Fibroblast of mammary gland (primary cell): ENCODE measurements at regions not wholly inside any gene's neighbourhood (a gene's known extent, or its start where the extent isn't known, plus 50 kb on each side); places are given as distances from the start of the nearest gene placed in this dataset.
A peak's percentile ranks its signal among the peaks of the same experiment; 100 is the strongest.

Experiments used
- DNase-seq: peaks from one replicate; pipeline ENCODE4 v3.0.0-alpha.2; 2010; ENCODE audit warnings: low read depth
- H3K4me3 ChIP-seq: 2 replicates; pipeline ENCODE4 v1.5.1; 2011; ENCODE audit warnings: low read depth, mild to moderate bottlenecking, low read length, moderate library complexity; ENCODE audit not compliant: control insufficient read depth
- CTCF ChIP-seq: conservative IDR thresholded peaks from 2 replicates; pipeline ENCODE4 v1.5.1; 2011; ENCODE audit warnings: low read depth, low read length, inconsistent platforms; ENCODE audit not compliant: control insufficient read depth, insufficient read depth

- TF ChIP-seq CTCF, result no peak
- DNase-seq, result no peak
Measured at GRCh38 chr9:109560470-109561132, 62.5 kb upstream of the PTPN3 start.

GRCh38 chr9:109561137-109561536 lies 63.0 kb upstream of the PTPN3 start:
- H3K4me3 ChIP-seq, result no peak overlapping the region
- TF ChIP-seq CTCF, result no peak
- DNase-seq, result no peak

More at GRCh38 chr9:109560470-109561132, 62.5 kb upstream of the PTPN3 start:
- no peak overlapping the region for H3K4me3 ChIP-seq

- H3K4me3 ChIP-seq, result no peak overlapping the region
- no peak for TF ChIP-seq CTCF
- DNase-seq, result no peak
Measured at GRCh38 chr9:109568089-109568488, 70.0 kb upstream of the PTPN3 start.

DNA sequence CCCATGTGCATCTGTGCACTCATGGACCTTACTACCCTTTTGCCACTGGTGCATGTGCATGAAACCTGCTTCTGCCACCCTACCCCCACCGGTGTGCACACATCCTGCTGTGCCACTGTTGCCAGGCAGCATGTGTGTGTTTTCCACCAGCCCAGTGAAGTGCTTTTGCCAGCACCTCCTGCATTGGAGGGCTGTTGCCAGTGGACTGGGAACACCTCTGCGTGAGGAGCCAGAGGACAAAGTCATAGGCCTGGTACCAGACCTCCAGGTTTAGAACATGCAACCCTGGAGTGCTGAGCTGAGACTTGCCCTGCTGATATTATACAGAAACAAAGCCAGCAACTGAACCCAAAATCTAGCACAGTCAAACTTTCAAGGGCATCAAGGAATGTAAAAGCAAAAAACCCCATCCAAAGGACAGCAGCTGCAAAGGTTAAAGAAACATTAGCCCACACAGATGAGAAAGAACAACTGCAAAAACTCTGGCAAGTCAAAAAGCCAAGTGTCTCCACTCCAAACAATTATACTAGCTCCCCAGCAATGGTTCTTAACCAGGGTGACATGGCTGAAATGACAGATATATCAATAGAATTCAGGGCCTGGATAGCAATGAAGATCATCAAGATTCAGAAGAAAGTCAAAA lies 70.6 kb upstream of the PTPN3 start:
- no peak for TF ChIP-seq CTCF
- DNase-seq, result no peak
- no peak overlapping the region for H3K4me3 ChIP-seq

DNA sequence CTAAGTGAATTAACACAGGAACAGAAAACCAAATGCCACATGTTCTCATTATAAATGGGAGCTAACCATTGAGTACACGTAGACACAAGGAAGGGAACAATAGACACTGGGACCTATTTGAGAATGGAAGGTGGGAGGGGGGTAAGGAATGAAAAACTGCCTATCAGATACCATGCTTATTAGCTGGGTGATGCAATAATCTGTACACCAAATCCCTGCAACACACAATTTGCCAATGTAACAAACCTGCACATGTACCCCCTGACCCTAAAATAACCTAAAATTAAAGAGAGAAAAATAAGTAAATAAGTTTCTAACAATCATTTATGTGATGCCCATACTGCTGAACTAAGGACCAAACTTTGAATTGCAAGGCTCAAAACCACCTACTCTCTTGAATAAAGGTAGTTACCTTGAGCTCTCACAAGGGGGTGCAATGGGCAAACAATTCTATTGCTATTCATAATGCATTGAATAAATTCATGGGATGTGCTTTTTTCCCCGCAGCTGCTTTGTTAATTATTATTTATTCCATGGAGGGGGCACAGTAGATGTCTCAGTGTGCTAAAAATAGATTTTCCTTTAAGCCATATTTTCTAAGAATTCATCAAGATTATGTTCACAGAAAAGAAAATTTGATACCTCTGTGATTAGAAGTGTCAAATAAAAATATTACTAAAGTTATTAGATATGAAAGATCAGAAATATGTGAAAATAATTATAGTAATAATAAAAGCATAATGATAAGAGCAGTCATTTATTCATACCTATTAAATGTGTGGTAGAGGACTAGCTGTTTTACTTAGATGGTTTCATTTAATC lies 76.2 kb upstream of the PTPN3 start:
- TF ChIP-seq CTCF, result peak; percentile 78
- H3K4me3 ChIP-seq, result no peak overlapping the region
- DNase-seq, result peak; percentile 70

DNA sequence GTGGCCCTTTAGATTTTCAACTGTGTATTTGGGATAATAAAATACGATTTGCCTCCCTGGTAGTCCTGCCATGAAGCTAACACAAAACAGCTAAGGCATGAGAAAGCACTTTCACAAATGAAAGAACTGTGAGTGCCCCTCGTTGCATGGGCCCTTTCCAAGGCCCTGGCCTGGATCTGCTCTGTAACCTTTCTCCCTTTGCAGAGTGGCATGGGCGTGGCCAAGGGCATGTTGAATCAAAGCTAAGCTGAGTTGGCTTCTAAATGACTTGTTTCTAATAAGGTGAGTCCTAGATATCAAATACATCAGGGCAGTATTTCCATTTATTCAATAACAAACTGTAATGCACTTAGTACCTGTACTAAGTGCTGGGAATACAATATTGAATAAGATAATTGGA lies 78.7 kb upstream of the PTPN3 start:
- no peak for DNase-seq
- no peak for TF ChIP-seq CTCF
- H3K4me3 ChIP-seq, result no peak overlapping the region
